HEK293T (cell line): ENCODE measurements at regions not wholly inside any gene's neighbourhood (a gene's known extent, or its start where the extent isn't known, plus 50 kb on each side); places are given as distances from the start of the nearest gene placed in this dataset.

ENCODE experiments used
- ELF4 ChIP-seq: fragments of 450-650 bp; IDR thresholded peaks from 2 replicates; pipeline ENCODE4 v1.6.1; 2017; ENCODE audit warnings: antibody characterized with exemption
- ZNF384 ChIP-seq: fragments of 450-650 bp; IDR thresholded peaks from 2 replicates; pipeline ENCODE4 v1.6.1; 2016

DNA sequence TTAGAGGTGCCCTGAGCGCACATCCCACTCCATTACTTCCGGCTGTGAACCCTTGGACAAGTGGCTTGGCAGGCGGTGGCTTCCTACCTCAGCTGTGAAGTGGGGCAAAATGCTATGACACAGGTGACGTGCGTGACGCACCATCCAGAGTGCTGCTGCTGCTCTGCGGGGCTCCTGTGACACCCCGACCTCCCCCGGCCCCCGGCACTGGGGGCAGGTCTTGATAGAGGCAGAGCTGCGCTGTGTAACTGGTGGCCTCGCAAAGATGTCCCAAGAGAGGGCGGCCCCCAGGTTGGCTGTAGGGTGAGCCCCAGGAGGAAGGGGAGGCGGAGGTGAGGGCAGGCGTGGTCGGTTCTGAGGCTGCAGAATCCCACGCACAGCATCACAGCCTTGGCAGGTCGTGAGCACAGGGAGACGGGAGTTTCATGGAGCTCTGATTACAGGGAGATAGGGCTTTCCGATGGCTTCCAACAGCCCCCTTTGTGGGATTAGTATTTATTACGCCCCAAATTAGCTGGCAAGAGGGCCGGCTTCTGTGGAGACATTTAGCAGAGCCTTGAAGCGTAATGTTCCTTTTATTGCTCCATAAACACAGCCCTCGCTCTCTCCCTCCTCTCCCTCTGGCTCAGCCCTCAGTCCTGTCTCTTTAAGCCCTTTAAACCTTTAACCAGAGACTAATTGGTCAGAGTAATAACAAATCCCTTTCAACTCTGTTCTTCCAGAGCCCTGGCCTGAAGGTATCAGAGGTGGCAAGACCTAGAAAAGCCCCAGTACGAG lies 328.1 kb downstream of the C16orf95 start:
- TF ChIP-seq ZNF384 (no peak), ELF4 (no peak)
